NB4 (cell line): ENCODE measurements at regions not wholly inside any gene's neighbourhood (a gene's known extent, or its start where the extent isn't known, plus 50 kb on each side); places are given as distances from the start of the nearest gene placed in this dataset.

Experiments used
- CTCF ChIP-seq: IDR thresholded peaks from one replicate; pipeline ENCODE4 v1.5.1; 2012; ENCODE audit warnings: low read depth, low read length
- MYC ChIP-seq: IDR thresholded peaks from 2 replicates; pipeline ENCODE4 v1.6.1; 2011; ENCODE audit warnings: low read depth, low read length

- no peak for TF ChIP-seq CTCF
- TF ChIP-seq MYC = no peak
These were observed 174.6 kb downstream of the PCDH10 start for GRCh38 chr4:133323670-133324069.
